ENCODE measurements at regions not wholly inside any gene's neighbourhood (a gene's known extent, or its start where the extent isn't known, plus 50 kb on each side); places are given as distances from the start of the nearest gene placed in this dataset.

DNA sequence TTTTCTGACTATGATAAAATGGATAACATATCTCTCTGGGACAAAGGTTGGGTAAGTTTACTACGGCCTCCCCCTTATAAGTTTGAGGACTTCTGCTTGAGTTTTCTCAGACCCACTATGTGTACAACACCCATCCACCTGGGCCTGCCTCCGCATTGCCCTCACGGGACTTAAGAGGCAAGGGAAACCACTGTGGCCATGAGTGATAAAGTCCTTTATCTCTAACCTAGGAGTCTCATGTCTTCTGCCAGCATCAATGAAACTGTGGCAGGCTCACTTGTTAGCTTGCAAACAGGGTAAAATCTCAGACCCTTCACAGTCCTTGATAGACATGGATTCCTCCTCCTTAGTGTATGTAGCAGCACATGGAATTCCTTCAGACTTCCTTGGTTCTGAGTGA, 173.4 kb upstream of the MYLIP start:
- Histone ChIP-seq H3K4me2 (no peak overlapping the region), H3K4me1 (peaks cover 5% of the 10 kb centered on the region; the same call in 1 of the 3 replicates), H3K27ac (no peak overlapping the region), H3K9me3 (no peaks in the 10 kb centered on the region), H3K4me3 (no peak overlapping the region)
- DNase-seq (ENCODE audit: low read depth in 1 of 2, low spot score in 1 of 2) (no peak), FAIRE-seq (no peak), ATAC-seq (no peak)
- TF ChIP-seq HEYL (CRISPR knock-in tag; IDR thresholded peaks at IDR 0.05) (no peak), POLR2A (IDR thresholded peaks at IDR 0.05; ENCODE audit: low read length) (no peak), TFCP2L1 (CRISPR knock-in tag; IDR thresholded peaks at IDR 0.05) (no peak), POLR2AphosphoS2 (conservative IDR thresholded peaks at IDR 0.05; ENCODE audit: low read length) (no peak), RNF2 (IDR thresholded peaks at IDR 0.05; ENCODE audit: borderline replicate concordance, low read depth) (no peak), NPAS2 (CRISPR knock-in tag; IDR thresholded peaks at IDR 0.05; ENCODE audit: borderline replicate concordance) (no peak), HDAC2 (IDR thresholded peaks at IDR 0.05) (no peak), CHD2 (IDR thresholded peaks at IDR 0.05; ENCODE audit: low read length, partially characterized antibody) (no peak), FOSB (CRISPR knock-in tag; IDR thresholded peaks at IDR 0.05) (no peak), JUNB (IDR thresholded peaks at IDR 0.05) (no peak), CHD4 (IDR thresholded peaks at IDR 0.05; ENCODE audit: borderline replicate concordance) (no peak), EHMT2 (IDR thresholded peaks at IDR 0.05; ENCODE audit: low read depth) (no peak), HOXB5 (CRISPR knock-in tag; IDR thresholded peaks at IDR 0.05) (no peak)
- TF ChIP-seq, protein P1, sequence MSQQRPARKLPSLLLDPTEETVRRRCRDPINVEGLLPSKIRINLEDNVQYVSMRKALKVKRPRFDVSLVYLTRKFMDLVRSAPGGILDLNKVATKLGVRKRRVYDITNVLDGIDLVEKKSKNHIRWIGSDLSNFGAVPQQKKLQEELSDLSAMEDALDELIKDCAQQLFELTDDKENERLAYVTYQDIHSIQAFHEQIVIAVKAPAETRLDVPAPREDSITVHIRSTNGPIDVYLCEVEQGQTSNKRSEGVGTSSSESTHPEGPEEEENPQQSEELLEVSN (IDR thresholded peaks at IDR 0.05; ENCODE audit: borderline replicate concordance, low read depth), result no peak
- TF ChIP-seq, protein P2, sequence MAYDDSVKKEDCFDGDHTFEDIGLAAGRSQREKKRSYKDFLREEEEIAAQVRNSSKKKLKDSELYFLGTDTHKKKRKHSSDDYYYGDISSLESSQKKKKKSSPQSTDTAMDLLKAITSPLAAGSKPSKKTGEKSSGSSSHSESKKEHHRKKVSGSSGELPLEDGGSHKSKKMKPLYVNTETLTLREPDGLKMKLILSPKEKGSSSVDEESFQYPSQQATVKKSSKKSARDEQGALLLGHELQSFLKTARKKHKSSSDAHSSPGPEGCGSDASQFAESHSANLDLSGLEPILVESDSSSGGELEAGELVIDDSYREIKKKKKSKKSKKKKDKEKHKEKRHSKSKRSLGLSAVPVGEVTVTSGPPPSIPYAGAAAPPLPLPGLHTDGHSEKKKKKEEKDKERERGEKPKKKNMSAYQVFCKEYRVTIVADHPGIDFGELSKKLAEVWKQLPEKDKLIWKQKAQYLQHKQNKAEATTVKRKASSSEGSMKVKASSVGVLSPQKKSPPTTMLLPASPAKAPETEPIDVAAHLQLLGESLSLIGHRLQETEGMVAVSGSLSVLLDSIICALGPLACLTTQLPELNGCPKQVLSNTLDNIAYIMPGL (CRISPR knock-in tag; IDR thresholded peaks at IDR 0.05; ENCODE audit: borderline replicate concordance), result no peak
- TF ChIP-seq, protein P3, sequence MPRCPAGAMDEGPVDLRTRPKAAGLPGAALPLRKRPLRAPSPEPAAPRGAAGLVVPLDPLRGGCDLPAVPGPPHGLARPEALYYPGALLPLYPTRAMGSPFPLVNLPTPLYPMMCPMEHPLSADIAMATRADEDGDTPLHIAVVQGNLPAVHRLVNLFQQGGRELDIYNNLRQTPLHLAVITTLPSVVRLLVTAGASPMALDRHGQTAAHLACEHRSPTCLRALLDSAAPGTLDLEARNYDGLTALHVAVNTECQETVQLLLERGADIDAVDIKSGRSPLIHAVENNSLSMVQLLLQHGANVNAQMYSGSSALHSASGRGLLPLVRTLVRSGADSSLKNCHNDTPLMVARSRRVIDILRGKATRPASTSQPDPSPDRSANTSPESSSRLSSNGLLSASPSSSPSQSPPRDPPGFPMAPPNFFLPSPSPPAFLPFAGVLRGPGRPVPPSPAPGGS (IDR thresholded peaks at IDR 0.05), result no peak
- TF ChIP-seq, protein P4, sequence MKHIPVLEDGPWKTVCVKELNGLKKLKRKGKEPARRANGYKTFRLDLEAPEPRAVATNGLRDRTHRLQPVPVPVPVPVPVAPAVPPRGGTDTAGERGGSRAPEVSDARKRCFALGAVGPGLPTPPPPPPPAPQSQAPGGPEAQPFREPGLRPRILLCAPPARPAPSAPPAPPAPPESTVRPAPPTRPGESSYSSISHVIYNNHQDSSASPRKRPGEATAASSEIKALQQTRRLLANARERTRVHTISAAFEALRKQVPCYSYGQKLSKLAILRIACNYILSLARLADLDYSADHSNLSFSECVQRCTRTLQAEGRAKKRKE (CRISPR knock-in tag; IDR thresholded peaks at IDR 0.05; ENCODE audit: low read depth), result no peak
- WGBS (ENCODE audit: missing lambda C conversion rate), result 66% methylated on average over 3 of the region's 3 CpGs
- CTCF ChIA-PET, result no interaction called here
- POLR2A ChIA-PET, result no interaction called here

DNA sequence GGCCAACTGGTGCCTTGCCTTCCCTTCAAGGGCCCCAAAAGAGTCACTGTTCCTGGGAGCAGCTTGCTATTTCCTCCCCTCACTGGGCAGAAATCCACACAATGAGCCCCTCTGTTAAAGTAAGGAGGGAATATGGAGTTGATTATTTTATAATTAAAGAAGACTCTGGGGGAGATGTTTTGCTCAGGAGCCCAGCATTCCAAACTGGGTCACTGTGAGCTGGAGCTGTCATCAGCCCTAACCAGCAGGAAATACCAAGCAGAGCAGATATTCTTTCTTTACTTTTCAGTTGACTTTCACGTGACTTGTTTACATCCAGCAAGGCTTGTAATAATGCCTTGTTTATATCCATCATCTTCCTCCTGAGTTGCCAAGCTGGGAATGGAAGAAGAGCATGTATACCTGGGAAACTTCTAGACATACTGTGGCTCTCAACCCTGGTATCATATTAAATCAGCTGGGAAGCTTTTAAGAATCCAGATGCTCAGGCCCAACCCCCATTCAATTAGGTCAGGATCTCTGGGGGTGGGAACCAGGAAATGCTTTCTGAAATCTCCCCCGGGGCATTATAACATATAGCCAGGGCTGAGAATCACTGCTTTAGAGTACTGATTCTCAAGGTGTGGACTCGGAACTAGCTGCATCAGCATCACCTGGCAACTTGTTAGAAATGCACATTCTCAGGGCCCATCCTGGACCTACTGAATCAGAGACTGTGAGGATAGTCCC, 175.6 kb upstream of the MYLIP start:
- POLR2A ChIA-PET, result no interaction called here
- Histone ChIP-seq H3K27ac (no peak overlapping the region), H3K9me3 (no peaks in the 10 kb centered on the region), H3K4me3 (no peak overlapping the region), H3K4me1 (peaks cover 19% of the 10 kb centered on the region; the same call in 2 of the 3 replicates), H3K4me2 (no peak overlapping the region)
- CTCF ChIA-PET, result no interaction called here
- ATAC-seq (no peak), DNase-seq (ENCODE audit: low read depth in 1 of 2, low spot score in 1 of 2) (no peak), FAIRE-seq (no peak)
- 69% methylated on average over 3 of the region's 3 CpGs for WGBS (ENCODE audit: missing lambda C conversion rate)
- TF ChIP-seq EP300 (IDR thresholded peaks at IDR 0.05) (no peak), JUN (IDR thresholded peaks at IDR 0.05) (no peak), HOXA7 (CRISPR knock-in tag; IDR thresholded peaks at IDR 0.05) (no peak), KDM5A (IDR thresholded peaks at IDR 0.05) (no peak), FOSB (CRISPR knock-in tag; IDR thresholded peaks at IDR 0.05) (no peak), RARB (CRISPR knock-in tag; IDR thresholded peaks at IDR 0.05) (no peak), HDAC2 (IDR thresholded peaks at IDR 0.05) (no peak), MAFK (IDR thresholded peaks at IDR 0.05; ENCODE audit: partially characterized antibody) (no peak), POLR2AphosphoS2 (conservative IDR thresholded peaks at IDR 0.05; ENCODE audit: low read length) (no peak), RFX5 (IDR thresholded peaks at IDR 0.05) (no peak), CEBPB (IDR thresholded peaks at IDR 0.05) (no peak), EHMT2 (IDR thresholded peaks at IDR 0.05; ENCODE audit: low read depth) (no peak)
- TF ChIP-seq, protein P5, sequence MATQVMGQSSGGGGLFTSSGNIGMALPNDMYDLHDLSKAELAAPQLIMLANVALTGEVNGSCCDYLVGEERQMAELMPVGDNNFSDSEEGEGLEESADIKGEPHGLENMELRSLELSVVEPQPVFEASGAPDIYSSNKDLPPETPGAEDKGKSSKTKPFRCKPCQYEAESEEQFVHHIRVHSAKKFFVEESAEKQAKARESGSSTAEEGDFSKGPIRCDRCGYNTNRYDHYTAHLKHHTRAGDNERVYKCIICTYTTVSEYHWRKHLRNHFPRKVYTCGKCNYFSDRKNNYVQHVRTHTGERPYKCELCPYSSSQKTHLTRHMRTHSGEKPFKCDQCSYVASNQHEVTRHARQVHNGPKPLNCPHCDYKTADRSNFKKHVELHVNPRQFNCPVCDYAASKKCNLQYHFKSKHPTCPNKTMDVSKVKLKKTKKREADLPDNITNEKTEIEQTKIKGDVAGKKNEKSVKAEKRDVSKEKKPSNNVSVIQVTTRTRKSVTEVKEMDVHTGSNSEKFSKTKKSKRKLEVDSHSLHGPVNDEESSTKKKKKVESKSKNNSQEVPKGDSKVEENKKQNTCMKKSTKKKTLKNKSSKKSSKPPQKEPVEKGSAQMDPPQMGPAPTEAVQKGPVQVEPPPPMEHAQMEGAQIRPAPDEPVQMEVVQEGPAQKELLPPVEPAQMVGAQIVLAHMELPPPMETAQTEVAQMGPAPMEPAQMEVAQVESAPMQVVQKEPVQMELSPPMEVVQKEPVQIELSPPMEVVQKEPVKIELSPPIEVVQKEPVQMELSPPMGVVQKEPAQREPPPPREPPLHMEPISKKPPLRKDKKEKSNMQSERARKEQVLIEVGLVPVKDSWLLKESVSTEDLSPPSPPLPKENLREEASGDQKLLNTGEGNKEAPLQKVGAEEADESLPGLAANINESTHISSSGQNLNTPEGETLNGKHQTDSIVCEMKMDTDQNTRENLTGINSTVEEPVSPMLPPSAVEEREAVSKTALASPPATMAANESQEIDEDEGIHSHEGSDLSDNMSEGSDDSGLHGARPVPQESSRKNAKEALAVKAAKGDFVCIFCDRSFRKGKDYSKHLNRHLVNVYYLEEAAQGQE (IDR thresholded peaks at IDR 0.05), result no peak
- TF ChIP-seq, protein P6, sequence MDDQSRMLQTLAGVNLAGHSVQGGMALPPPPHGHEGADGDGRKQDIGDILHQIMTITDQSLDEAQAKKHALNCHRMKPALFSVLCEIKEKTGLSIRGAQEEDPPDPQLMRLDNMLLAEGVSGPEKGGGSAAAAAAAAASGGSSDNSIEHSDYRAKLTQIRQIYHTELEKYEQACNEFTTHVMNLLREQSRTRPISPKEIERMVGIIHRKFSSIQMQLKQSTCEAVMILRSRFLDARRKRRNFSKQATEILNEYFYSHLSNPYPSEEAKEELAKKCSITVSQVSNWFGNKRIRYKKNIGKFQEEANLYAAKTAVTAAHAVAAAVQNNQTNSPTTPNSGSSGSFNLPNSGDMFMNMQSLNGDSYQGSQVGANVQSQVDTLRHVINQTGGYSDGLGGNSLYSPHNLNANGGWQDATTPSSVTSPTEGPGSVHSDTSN (IDR thresholded peaks at IDR 0.05), result no peak
- TF ChIP-seq, protein P3 (IDR thresholded peaks at IDR 0.05), result no peak

All from A549 (cell line).